Muscle layer of duodenum (tissue), 2 donors: ENCODE measurements at regions not wholly inside any gene's neighbourhood (a gene's known extent, or its start where the extent isn't known, plus 50 kb on each side); places are given as distances from the start of the nearest gene placed in this dataset.

Experiments used
- H3K27ac ChIP-seq: one replicate; pipeline ENCODE4 v1.7.0; 2013; ENCODE audit warnings: mild to moderate bottlenecking, low read length
- H3K27me3 ChIP-seq: one replicate; pipeline ENCODE4 v1.7.0; 2013; ENCODE audit warnings: low read depth, mild to moderate bottlenecking, control low read depth, low read length
- H3K36me3 ChIP-seq, 2 donors: one replicate each; pipeline ENCODE4 v1.7.0; 2013; ENCODE audit warnings: low read length in 2 of 2, control low read depth in 1 of 2, mild to moderate bottlenecking in 1 of 2; ENCODE audit not compliant: insufficient read depth in 2 of 2, control insufficient read depth in 1 of 2
- H3K4me1 ChIP-seq, 2 donors: one replicate each; pipeline ENCODE4 v1.7.0; 2013; ENCODE audit warnings: low read length in 2 of 2, mild to moderate bottlenecking in 2 of 2, control low read depth in 1 of 2, moderate library complexity in 1 of 2; ENCODE audit not compliant: insufficient read depth in 2 of 2, control insufficient read depth in 1 of 2
- H3K4me3 ChIP-seq, 2 donors: one replicate each; pipeline ENCODE4 v1.7.0; 2013; ENCODE audit warnings: low read length in 2 of 2, low read depth in 1 of 2, mild to moderate bottlenecking in 1 of 2
- H3K9me3 ChIP-seq, 2 donors: one replicate each; pipeline ENCODE4 v1.7.0; 2013; ENCODE audit warnings: low read length in 2 of 2, control low read depth in 1 of 2, mild to moderate bottlenecking in 1 of 2; ENCODE audit not compliant: control insufficient read depth in 1 of 2
- donor health status: healthy.

DNA sequence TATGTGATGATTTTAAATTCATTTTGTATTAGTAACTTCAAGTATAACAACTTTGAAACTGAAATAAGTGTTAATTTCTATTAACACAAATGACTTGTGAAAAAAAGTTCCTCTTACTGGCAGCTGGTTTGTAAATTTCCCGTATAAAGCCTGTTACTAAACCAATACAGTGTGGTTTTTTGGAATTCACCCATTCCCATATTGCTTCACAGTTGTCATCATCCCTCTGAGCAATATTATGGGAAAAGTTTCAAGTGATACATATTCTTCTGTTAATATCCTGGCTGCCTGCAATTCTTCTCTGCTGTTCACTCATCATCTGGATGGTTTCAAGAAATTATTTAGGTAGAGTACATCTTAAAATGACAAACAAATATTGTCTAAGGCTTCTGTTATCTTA, 1185.1 kb upstream of the C9orf72 start:
- no peaks in the 10 kb centered on the region for H3K36me3 ChIP-seq
- no peaks in the 10 kb centered on the region for H3K9me3 ChIP-seq
- H3K27me3 ChIP-seq: no peaks in the 10 kb centered on the region
- H3K27ac ChIP-seq: no peak overlapping the region
- H3K4me1 ChIP-seq: no peaks in the 10 kb centered on the region
- no peak overlapping the region for H3K4me3 ChIP-seq

DNA sequence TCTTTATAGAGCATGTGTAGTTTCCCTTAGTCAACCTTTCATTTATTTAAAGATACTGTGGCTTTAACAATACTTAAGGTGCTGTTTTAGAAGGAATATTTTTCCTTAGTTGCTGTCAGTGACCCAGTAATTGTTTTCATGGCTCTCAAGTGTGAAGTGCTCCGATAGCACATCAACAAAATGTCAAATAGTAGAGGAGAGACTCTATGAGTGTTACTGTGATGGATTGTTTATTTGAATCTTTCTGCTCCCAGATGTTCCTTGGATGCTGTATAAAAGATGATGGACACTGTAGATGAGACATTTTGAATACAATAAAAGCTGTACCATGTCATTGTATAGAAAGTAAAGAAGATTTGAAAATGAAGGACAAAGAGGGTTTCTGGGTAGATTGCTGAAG, 1185.7 kb upstream of the C9orf72 start:
- H3K36me3 ChIP-seq: no peaks in the 10 kb centered on the region
- no peaks in the 10 kb centered on the region for H3K27me3 ChIP-seq
- H3K9me3 ChIP-seq: no peaks in the 10 kb centered on the region
- H3K4me3 ChIP-seq: no peak overlapping the region
- no peaks in the 10 kb centered on the region for H3K4me1 ChIP-seq
- H3K27ac ChIP-seq: no peak overlapping the region

GRCh38 chr9:28762167-28762566, 1188.9 kb upstream of the C9orf72 start:
- no peak overlapping the region for H3K27ac ChIP-seq
- no peaks in the 10 kb centered on the region for H3K27me3 ChIP-seq
- H3K4me3 ChIP-seq: no peak overlapping the region
- no peaks in the 10 kb centered on the region for H3K9me3 ChIP-seq
- H3K4me1 ChIP-seq: no peaks in the 10 kb centered on the region
- no peaks in the 10 kb centered on the region for H3K36me3 ChIP-seq

DNA sequence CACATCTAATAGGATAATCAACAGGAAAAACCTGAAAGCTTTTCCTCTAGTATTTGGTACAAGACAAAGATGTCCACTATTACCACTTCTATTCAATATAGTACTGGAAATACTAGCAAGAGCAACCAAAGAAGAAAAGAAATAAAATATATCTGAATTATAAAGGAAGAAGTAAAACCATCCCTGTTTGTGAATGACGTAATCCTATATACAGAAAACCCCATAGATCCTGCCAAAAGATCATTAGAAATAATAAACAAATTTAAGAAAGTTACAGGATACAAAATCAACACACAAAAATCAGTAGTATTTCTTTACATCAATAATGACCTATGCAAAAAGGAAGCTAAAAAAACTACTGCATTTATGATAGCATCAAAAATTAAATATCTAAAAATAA, 1191.3 kb upstream of the C9orf72 start:
- H3K9me3 ChIP-seq: no peaks in the 10 kb centered on the region
- no peaks in the 10 kb centered on the region for H3K27me3 ChIP-seq
- no peak overlapping the region for H3K4me3 ChIP-seq
- no peak overlapping the region for H3K27ac ChIP-seq
- H3K4me1 ChIP-seq: no peaks in the 10 kb centered on the region
- no peaks in the 10 kb centered on the region for H3K36me3 ChIP-seq

DNA sequence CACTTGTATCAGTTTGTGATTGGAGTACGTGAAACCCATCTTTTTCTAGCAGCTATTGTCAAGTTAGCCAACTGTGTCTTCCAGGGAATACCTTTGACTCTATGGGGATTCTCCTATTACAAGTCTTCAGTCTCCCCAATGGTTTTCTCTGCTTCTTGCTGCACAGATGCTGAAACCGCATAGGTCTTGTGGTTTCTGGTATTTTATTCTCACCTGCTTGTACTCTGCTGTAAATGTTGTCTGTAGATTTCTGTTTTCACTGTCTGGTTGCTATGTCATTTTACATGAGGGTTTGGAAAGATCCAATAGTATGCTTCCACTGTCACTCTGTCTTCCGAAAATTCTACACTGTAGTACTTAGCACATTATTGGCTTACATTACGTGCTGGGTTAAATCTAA, 1196.9 kb upstream of the C9orf72 start:
- H3K36me3 ChIP-seq: no peaks in the 10 kb centered on the region
- H3K4me3 ChIP-seq: no peak overlapping the region
- H3K27me3 ChIP-seq: no peaks in the 10 kb centered on the region
- no peaks in the 10 kb centered on the region for H3K4me1 ChIP-seq
- no peak overlapping the region for H3K27ac ChIP-seq
- H3K9me3 ChIP-seq: no peaks in the 10 kb centered on the region

GRCh38 chr9:28770827-28771226, 1197.5 kb upstream of the C9orf72 start:
- H3K9me3 ChIP-seq: no peaks in the 10 kb centered on the region
- H3K27ac ChIP-seq: no peak overlapping the region
- no peaks in the 10 kb centered on the region for H3K4me1 ChIP-seq
- no peak overlapping the region for H3K4me3 ChIP-seq
- no peaks in the 10 kb centered on the region for H3K36me3 ChIP-seq
- H3K27me3 ChIP-seq: no peaks in the 10 kb centered on the region

DNA sequence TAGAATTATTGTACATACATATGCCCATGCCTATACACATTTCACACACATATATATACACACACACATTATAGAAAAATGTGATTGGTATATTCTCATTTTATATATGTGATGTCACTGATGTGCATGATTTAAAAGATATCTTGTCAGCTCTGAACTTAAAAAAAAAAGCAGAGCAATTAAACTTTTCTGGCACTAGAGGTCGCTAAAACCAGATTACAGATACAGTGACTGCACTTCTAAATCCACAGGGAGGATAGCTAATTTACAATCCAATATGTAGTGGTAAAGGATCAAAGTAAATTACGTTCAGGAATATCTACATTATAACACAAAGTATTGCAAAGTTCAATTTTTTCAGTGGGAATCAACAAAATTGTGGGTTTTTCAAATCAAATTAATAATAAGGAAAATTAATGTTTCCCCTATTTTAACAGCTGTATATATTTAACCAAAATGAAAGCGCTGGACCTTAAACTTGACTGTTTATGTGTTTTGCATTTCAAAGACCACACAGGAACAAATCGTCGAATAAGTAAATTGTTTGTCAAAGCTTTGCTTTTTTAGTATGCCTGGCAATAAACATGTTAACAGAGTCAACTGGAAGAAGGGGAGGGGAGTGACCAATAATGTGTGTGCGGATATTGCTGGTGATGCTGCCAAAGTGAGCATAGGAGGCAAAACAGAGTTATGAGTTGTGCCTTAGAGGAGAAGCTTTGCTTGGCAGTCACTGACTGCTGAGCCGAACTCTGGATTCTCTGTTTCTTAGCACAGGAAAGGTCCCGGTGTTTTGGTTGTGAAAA, 1201.4 kb upstream of the C9orf72 start:
- H3K4me3 ChIP-seq: no peak overlapping the region
- no peak overlapping the region for H3K27ac ChIP-seq
- no peaks in the 10 kb centered on the region for H3K9me3 ChIP-seq

DNA sequence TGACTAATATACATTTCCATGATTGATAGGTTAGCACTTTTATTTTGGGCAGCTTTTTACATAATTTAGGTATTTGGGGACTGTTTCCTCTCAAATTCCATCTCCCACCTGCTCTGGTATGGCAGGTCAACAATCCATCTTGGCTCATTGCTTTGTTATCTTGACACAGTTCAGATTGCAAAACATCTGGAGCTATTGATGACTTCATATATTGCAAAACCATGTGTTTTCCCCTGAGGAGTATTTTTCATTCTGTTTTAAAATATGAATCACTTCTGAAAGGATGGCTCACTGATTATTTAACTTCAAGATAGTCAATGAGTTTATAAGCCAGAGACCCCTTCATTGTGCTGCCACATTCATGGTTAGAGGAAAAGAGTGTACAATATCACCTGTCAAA, 1206.0 kb upstream of the C9orf72 start:
- H3K36me3 ChIP-seq: no peaks in the 10 kb centered on the region
- no peak overlapping the region for H3K4me3 ChIP-seq
- H3K27me3 ChIP-seq: no peaks in the 10 kb centered on the region
- H3K4me1 ChIP-seq: no peaks in the 10 kb centered on the region
- H3K27ac ChIP-seq: no peak overlapping the region
- H3K9me3 ChIP-seq: no peaks in the 10 kb centered on the region

More for the DNA sequence above, 1201.4 kb upstream of the C9orf72 start:
- H3K36me3 ChIP-seq: no peaks in the 10 kb centered on the region
- H3K4me1 ChIP-seq: no peaks in the 10 kb centered on the region
- H3K27me3 ChIP-seq: no peaks in the 10 kb centered on the region

DNA sequence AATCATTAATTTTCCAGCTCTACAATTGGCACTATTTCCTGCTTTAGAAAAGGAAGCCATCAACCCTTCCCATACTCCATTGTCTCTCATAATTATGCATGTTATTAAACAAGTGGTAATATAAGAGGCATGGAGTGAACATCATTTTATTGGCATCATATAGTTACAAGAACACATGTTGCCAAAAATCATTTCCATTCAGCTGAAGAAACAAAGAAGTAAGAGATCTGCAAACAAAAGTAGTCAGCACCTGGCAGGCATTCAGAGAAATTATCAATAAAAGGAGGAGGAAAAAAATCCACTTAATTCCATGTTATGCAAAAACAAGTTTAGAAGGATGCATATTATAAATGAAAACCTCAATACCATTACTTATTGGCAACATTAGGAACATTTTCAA, 1208.2 kb upstream of the C9orf72 start:
- H3K4me3 ChIP-seq: no peak overlapping the region
- H3K27me3 ChIP-seq: no peaks in the 10 kb centered on the region
- no peaks in the 10 kb centered on the region for H3K4me1 ChIP-seq
- H3K36me3 ChIP-seq: no peaks in the 10 kb centered on the region
- no peaks in the 10 kb centered on the region for H3K9me3 ChIP-seq
- no peak overlapping the region for H3K27ac ChIP-seq

- Histone ChIP-seq H3K9me3 (no peaks in the 10 kb centered on the region), H3K27me3 (no peaks in the 10 kb centered on the region), H3K27ac (no peak overlapping the region), H3K4me1 (no peaks in the 10 kb centered on the region), H3K36me3 (no peaks in the 10 kb centered on the region), H3K4me3 (no peak overlapping the region)
Observed at GRCh38 chr9:28782630-28783029, 1209.3 kb upstream of the C9orf72 start.

GRCh38 chr9:28792716-28793115, 1219.4 kb upstream of the C9orf72 start:
- H3K4me3 ChIP-seq: no peak overlapping the region
- H3K36me3 ChIP-seq: no peaks in the 10 kb centered on the region
- no peaks in the 10 kb centered on the region for H3K4me1 ChIP-seq
- H3K27me3 ChIP-seq: no peaks in the 10 kb centered on the region
- H3K27ac ChIP-seq: no peak overlapping the region
- H3K9me3 ChIP-seq: no peaks in the 10 kb centered on the region

GRCh38 chr9:28799876-28800275, 1226.6 kb upstream of the C9orf72 start:
- no peaks in the 10 kb centered on the region for H3K9me3 ChIP-seq
- H3K4me1 ChIP-seq: no peaks in the 10 kb centered on the region
- H3K27ac ChIP-seq: no peak overlapping the region
- no peaks in the 10 kb centered on the region for H3K27me3 ChIP-seq
- no peaks in the 10 kb centered on the region for H3K36me3 ChIP-seq
- no peak overlapping the region for H3K4me3 ChIP-seq
